Prostate gland (tissue), 2 donors: ENCODE measurements at regions not wholly inside any gene's neighbourhood (a gene's known extent, or its start where the extent isn't known, plus 50 kb on each side); places are given as distances from the start of the nearest gene placed in this dataset.

Experiments
- DNase-seq: peaks from one replicate; pipeline ENCODE4 v3.0.0-alpha.2; 2019; ENCODE audit warnings: low spot score
- H3K27ac ChIP-seq, 2 donors: fragments of 200-600 bp; sonication (generic); 2 replicates each; pipeline ENCODE4 v1.5.1; 2017 to 2019
- H3K27me3 ChIP-seq: fragments of 200-600 bp; sonication (generic); replicated peaks from 2 replicates; pipeline ENCODE4 v1.5.1; 2019; ENCODE audit not compliant: insufficient read depth
- H3K36me3 ChIP-seq, 2 donors: fragments of 200-600 bp; sonication (generic); 1 replicate in 1 of 2; 2 replicates in 1 of 2; pipeline versions ENCODE4 v1.5.1 to v1.8.1; 2017 to 2019
- H3K4me1 ChIP-seq: fragments of 200-600 bp; sonication (generic); replicated peaks from 2 replicates; pipeline ENCODE4 v1.5.1; 2019
- H3K4me3 ChIP-seq, 2 donors: fragments of 200-600 bp; sonication (generic); 2 replicates each; pipeline ENCODE4 v1.5.1; 2017 to 2019
- H3K9me3 ChIP-seq: fragments of 200-600 bp; sonication (generic); 2 replicates; pipeline ENCODE4 v1.5.1; 2017
- POLR2A ChIP-seq: fragments of 450-650 bp; IDR thresholded peaks from one replicate; pipeline ENCODE4 v1.6.1; 2016; ENCODE audit warnings: antibody characterized with exemption, mild to moderate bottlenecking
- POLR2AphosphoS5 ChIP-seq: sonication (generic); formaldehyde crosslinking; IDR thresholded peaks from one replicate; pipeline ENCODE4 v1.6.1; 2017; ENCODE audit warnings: antibody characterized with exemption
- WGBS: methylation state at CpG from one replicate; pipeline ENCODE4 v1.1.5; 2018; 5-methylcytosine and 5-hydroxymethylcytosine counted together
- intact Hi-C: fragments of 100-400 bp; cut with DNase I; formaldehyde crosslinking; loops from one replicate; pipeline ENCODE4 v1.14.2; 2022
- TF ChIP-seq, protein P1 (sequence below), 4 experiments: fragments of 200-600 bp in 2 of 4; fragments of 450-650 bp in 2 of 4; sonication (generic) in 2 of 4; IDR thresholded peaks; 1 replicate in 3 of 4; 2 replicates in 1 of 4; pipeline ENCODE4 v1.5.1; 2016 to 2019; ENCODE audit warnings: antibody characterized with exemption in 4 of 4, mild to moderate bottlenecking in 2 of 4, moderate library complexity in 2 of 4

DNA sequence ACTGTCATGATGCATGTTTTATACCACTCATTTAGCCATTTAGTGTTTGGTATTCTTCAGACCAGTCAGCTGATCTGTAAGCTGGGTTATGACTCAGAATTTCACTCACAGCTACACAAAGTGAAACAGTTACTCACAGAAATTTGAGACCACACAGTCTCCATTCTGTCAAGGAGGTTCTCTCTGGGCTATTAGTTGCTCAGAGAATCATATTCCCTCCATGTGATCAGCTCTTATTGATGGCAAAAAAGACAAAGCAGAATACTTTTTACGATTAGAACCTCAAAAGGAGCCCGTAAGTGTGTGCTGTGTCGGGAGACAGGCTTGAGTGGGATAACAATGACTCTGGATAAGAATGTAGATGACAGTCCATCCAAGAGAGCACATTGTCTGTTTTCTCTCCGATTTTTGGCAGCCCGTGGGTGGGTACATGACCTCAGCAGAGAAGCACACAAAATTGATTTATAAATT, 277.6 kb upstream of the SORCS1 start:
- WGBS: 71% methylated on average over 5 of the region's 5 CpGs
- intact Hi-C loops: no loop called here
- Histone ChIP-seq H3K4me1 (no peaks in the 10 kb centered on the region), H3K27me3 (no peaks in the 10 kb centered on the region), H3K4me3 (no peak overlapping the region), H3K27ac (no peak overlapping the region), H3K36me3 (no peaks in the 10 kb centered on the region), H3K9me3 (no peaks in the 10 kb centered on the region)
- no peak for DNase-seq
- no peak for TF ChIP-seq POLR2AphosphoS5

DNA sequence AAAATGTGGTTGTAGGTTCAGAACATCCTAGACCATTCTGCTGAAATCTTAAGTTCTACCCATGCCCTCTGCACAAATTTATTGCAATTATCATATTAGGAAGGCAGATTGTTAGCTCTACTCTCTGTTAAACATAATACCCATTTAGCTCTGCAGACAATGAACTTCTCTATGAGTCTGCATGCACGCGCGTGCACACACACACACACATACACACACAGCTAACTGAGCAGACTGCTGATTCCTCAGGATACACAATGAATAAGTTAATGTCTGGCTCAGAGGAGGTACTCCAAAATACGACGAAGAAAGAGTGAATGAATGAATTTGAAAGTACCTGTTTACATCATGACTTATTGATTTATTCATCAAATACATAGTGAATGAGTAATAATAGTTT, 276.2 kb upstream of the SORCS1 start:
- no peaks in the 10 kb centered on the region for H3K4me1 ChIP-seq
- no peak for DNase-seq
- no peak overlapping the region for H3K4me3 ChIP-seq
- no peaks in the 10 kb centered on the region for H3K9me3 ChIP-seq
- no peak overlapping the region for H3K27ac ChIP-seq
- WGBS: 95% methylated on average over 5 of the region's 5 CpGs
- TF ChIP-seq POLR2AphosphoS5: no peak
- TF ChIP-seq POLR2A: no peak
- TF ChIP-seq, protein P1, sequence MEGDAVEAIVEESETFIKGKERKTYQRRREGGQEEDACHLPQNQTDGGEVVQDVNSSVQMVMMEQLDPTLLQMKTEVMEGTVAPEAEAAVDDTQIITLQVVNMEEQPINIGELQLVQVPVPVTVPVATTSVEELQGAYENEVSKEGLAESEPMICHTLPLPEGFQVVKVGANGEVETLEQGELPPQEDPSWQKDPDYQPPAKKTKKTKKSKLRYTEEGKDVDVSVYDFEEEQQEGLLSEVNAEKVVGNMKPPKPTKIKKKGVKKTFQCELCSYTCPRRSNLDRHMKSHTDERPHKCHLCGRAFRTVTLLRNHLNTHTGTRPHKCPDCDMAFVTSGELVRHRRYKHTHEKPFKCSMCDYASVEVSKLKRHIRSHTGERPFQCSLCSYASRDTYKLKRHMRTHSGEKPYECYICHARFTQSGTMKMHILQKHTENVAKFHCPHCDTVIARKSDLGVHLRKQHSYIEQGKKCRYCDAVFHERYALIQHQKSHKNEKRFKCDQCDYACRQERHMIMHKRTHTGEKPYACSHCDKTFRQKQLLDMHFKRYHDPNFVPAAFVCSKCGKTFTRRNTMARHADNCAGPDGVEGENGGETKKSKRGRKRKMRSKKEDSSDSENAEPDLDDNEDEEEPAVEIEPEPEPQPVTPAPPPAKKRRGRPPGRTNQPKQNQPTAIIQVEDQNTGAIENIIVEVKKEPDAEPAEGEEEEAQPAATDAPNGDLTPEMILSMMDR (IDR thresholded peaks at IDR 0.05): no peak
- intact Hi-C loops: no loop called here
- no peaks in the 10 kb centered on the region for H3K36me3 ChIP-seq
- H3K27me3 ChIP-seq: no peaks in the 10 kb centered on the region

DNA sequence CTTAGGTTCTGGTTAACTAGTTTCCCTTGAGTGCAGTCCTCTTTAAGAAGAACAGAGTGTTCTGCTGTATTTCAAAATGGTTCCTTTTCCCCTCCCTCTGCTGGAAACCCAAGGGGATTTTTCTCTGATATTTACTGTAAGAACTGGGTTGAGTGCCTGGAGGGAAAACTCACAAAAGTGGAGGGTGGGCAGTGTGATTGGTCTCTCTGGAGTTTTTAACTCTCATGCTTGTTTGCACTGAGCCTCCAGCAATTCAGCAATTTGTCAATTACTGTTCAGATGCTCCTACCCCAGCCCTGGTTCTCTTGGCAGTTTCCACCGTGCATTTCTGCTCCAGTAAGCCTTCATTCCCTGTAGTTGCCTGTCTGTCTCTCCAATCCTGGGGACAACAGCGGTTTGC, 273.4 kb upstream of the SORCS1 start:
- intact Hi-C loops: no loop called here
- H3K27ac ChIP-seq: no peak overlapping the region
- no peak for TF ChIP-seq POLR2A
- TF ChIP-seq POLR2AphosphoS5: no peak
- TF ChIP-seq, protein P1 (IDR thresholded peaks at IDR 0.05): no peak
- no peaks in the 10 kb centered on the region for H3K36me3 ChIP-seq
- DNase-seq: no peak
- no peak overlapping the region for H3K4me3 ChIP-seq
- 54% methylated on average over 2 of the region's 2 CpGs for WGBS
- no peaks in the 10 kb centered on the region for H3K9me3 ChIP-seq
- H3K27me3 ChIP-seq: no peaks in the 10 kb centered on the region
- no peaks in the 10 kb centered on the region for H3K4me1 ChIP-seq

DNA sequence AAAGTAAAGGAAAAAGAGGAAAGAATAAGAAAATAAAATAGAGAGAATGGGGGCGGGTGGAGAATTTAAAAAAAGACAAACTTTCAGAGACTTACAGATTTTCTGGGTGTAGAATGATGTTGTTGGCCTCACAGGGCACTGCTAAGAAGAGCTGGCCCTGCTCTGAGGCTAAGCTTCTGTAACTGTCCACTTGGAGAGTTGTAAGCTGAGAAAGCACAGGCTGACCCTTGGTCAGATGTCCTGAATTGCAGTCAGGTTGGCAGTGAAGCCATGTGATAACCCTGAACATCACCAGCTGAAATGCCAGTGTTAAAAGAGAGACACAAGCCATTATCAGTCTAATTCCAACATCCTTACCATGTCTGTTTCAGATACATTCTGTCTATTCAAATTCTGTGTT, 272.1 kb upstream of the SORCS1 start:
- Histone ChIP-seq H3K9me3 (no peaks in the 10 kb centered on the region), H3K4me1 (no peaks in the 10 kb centered on the region), H3K27me3 (no peaks in the 10 kb centered on the region), H3K36me3 (no peaks in the 10 kb centered on the region), H3K27ac (no peak overlapping the region), H3K4me3 (no peak overlapping the region)
- intact Hi-C loops: no loop called here
- no peak for TF ChIP-seq POLR2A
- no peak for TF ChIP-seq POLR2AphosphoS5
- TF ChIP-seq, protein P1 (IDR thresholded peaks at IDR 0.05): no peak
- no peak for DNase-seq
- 81% methylated on average over 1 of the region's 1 CpG for WGBS

DNA sequence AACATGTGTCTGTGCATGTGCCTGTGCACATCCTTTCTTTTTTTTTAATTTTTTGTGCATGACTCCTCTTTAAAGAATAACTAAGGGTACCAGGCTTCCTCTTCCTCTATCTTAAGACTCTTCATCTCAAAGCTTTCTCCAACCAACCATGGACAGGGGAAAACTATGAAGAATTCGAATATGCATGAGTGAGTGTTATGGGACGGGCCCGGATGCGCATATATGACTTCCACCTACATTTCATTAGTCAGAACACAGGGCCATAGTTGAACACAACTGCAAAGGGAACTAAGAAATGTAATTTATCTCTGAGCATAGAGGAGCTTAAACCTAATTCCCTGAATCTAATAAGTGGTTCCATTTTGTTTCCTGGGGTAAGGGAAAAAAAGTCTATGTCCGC, 270.3 kb upstream of the SORCS1 start:
- WGBS: 96% methylated on average over 5 of the region's 5 CpGs

More for the DNA sequence above, 270.3 kb upstream of the SORCS1 start:
- H3K27me3 ChIP-seq: no peaks in the 10 kb centered on the region
- H3K36me3 ChIP-seq: no peaks in the 10 kb centered on the region
- H3K4me1 ChIP-seq: no peaks in the 10 kb centered on the region
- TF ChIP-seq POLR2A (no peak), POLR2AphosphoS5 (no peak)
- TF ChIP-seq, protein P1 (IDR thresholded peaks at IDR 0.05): no peak
- no peak for DNase-seq
- H3K27ac ChIP-seq: no peak overlapping the region
- no peaks in the 10 kb centered on the region for H3K9me3 ChIP-seq
- intact Hi-C loops: no loop called here
- H3K4me3 ChIP-seq: no peak overlapping the region
